Activated CD8-positive, alpha-beta memory T cell treated with anti-CD3 and anti-CD28 coated beads, Interleukin-2, amount 50 U/mL, for 48 hours (primary cell): ENCODE measurements at regions not wholly inside any gene's neighbourhood (a gene's known extent, or its start where the extent isn't known, plus 50 kb on each side); places are given as distances from the start of the nearest gene placed in this dataset.

Source experiments
- DNase-seq: peaks from one replicate; pipeline ENCODE4 v3.0.0-alpha.2; 2020

DNA sequence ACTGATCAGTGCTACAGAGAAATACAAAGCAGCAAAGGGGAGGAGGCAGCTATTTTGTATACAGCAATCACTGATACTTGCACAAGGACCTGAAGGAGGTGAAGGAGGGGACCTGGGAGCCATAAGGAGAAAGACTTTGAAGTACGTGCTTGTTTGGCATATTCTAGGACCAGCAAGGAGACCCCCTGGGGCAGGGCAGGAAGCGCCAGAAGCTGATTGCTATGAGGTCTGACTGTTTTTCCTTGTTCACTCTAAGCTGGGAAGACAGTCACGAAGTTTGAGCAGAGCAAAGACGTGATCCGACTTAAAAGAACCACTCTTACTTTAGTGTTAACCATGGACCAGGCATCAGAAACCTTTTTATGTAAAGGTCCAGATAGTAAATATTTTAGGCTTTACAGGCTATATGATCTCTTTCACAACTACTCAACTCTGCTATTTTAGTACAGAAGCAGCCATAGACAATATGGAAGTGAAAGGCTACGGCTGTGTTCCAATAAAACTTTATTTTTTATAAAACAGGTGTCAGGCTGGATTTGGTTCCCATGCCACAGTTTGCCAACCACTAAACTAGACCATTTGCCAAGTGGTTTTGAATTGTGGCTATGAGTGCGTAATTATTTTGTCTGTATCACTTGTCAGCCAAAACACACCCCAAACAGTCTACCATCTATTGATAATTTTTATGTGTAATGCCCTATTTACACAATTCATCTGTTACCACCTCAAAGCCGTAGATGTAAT lies 217.9 kb downstream of the PRL start:
- DNase-seq, result no peak

DNA sequence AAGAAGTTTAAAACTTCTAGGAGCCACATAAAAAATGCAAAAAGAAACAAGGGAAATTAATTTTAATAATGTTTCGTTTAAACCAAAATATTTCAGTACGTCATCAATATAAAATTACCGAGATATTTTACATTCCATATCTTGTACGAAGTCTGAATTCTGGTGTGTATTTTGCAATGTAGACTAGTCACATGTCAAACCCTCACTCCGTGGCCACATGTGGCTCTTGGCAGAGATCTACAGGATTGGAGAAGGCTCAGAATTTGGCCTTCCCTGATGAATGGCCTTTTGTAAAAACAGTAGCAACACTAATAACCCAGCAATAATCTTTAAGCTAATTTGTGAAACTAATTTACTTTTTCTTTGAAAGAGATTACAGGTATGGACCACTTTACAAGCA lies 217.1 kb downstream of the PRL start:
- no peak for DNase-seq

DNA sequence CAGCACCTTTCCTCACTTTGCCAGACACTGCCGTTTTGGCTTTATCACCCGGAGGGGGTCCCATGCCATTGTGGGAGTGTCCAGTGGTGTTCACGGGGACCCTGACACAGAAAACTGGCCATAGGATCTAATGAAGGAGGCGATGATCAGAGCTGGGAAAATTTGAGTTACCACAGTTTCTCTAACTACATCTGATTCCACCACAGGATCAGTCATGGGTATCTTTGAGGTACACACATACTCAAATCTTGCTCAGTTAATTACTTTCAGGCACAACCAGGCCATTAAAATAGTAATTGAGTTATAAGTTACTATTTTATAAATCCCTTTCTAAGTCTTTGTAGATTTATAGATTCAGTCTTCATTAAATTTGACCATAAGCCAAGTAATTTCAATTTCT lies 215.1 kb downstream of the PRL start:
- no peak for DNase-seq

DNA sequence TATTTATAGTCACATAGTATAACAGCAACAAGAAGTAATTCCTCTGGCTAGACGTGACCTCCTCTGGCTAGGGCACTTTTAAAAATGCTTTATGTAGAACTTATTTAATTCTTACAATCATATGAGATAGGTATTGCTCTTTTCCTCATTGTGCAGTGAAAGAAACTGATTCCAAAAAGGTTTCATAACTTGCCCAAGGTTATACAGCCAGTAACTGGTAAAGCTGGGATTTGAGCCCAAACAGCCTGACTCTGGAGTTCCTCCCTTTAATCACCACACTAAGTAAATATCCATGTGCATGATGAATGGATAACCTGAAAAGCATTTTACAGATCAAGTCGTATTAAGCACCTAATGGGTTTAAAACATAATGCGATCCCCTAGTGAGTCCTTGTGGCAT lies 214.6 kb downstream of the PRL start:
- DNase-seq, result no peak

DNA sequence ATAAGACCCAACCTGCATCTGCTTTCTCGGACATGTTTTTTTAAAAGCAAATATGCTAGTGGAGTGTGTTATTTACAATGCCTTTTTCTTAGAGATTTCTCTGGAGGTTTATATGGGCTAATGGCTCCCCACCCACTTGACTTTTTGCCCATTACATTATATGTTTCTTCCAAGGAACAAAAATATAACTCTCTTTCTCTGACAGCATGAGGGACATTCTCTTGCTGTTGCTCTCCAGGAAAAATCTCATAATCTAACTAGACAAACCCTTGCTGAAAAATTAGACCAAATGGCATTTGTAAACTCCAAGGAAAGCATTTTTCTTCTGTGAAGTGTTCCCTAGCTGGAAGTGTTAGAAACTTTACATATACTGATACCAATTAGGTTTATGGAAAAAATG lies 213.7 kb downstream of the PRL start:
- DNase-seq, result no peak

DNA sequence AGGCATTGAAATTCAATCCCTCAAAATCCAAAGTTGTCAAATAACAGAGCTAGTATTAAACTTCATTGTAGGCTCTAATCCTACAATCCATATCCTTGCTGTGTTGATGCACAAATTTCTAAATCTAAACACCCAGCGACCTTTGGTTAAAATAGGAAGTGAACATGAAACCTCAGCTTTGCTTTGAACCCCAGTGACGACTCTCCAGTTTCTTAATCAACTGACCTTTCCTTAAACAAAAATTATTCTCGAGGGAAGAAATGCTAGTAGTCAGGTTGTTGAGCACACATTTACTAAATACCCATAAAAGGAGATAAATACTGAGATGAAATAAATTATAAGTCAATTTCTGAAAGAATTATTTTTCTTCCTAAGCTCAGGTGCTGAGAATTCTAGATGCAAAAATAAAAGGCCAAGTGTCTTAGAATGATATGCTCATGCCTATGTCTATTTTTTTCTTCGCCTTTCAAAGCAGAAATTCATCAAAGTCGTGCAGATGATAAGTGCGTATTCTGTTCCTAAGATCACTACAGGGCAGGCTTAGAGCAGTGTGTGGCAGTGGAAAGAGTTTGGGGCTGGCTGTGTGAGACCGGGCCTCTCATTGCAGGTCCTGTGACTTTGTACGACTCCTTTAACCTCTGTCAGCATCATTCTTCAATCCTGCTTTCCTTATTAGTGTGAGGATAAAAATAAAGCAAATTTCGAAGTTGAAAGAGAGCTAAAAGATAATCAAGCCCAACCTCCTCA lies 208.7 kb downstream of the PRL start:
- DNase-seq, result no peak

DNA sequence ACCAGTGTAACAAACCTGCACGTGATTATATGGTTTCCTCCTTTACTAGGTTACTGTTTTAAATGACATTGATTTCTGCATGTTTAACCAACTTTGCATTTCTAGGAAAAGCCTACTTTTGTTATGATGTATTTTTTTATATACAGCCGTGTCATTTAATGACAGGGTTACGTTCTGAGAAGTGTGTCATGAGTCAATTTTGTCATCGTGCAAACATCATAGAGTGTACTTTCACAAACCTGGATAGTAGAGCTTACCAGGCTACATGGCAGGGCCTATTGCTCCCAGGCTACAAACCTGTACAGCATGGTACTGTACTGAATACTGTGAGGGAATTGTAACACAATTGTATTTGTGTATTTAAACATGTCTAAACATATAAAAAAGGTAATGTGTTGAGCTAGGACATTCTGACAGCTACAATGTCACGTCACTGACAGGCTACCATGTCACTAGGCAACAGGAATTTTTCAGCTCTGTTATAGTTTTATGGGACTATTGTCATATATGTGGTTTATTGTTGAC lies 205.3 kb downstream of the PRL start:
- DNase-seq, result no peak

DNA sequence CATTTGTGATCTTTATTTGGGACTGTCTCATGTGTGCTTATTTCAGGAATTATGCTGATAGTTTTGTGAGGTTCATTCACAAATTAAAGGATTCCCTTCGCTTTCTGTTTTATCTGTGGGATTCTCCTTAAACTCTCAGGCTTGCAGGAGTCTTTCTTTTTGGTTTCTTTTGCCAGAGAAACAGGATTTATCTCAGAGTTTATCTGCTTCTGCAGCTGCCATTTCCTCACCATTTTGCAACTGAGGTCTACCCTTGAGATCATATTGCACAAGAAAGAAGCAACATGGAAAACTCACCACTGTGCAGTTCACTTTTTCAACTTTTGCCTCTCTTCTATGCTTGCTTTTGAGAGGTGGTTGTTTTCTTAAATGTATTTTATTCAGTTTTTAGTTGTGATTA lies 201.0 kb downstream of the PRL start:
- DNase-seq, result no peak

DNA sequence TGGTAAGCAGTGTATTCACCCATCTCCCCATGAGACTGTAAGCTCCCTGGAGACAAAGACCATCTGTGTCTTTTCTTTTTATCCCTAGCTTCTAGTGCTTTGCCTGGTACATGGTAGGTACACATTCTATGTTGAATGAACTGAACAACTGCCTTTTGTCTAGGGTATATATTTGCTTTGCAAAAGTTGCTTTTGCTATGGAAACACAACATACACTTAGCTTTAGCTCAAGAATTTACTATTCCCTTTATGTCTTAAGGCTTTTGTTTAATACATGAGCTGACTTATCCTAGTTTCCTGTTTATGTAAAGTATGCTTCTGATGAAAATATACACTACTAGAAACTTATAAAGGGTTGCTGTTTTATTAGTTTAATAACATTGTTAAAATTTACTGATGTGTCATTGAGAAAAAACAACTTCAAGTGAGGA lies 198.2 kb downstream of the PRL start:
- DNase-seq, result no peak

DNA sequence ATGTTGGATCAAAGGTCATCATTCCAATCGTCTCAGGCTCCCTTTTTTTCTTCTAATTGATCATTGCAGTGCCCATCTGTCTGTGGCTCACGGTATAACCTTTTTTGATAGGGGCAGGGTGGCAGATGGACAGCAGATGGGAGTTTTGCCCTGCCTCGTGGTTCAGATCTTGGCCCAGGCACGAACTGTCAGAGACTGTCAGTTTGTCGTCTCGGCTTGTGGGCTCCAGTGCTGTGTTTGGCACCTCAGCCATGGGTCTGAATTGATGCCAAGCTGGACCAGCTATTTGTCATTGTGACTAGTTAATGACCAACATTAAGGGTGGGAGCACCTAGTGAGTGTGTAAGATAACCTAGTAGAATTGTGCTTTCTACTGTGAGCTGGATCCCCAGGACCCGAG lies 197.6 kb downstream of the PRL start:
- no peak for DNase-seq

DNA sequence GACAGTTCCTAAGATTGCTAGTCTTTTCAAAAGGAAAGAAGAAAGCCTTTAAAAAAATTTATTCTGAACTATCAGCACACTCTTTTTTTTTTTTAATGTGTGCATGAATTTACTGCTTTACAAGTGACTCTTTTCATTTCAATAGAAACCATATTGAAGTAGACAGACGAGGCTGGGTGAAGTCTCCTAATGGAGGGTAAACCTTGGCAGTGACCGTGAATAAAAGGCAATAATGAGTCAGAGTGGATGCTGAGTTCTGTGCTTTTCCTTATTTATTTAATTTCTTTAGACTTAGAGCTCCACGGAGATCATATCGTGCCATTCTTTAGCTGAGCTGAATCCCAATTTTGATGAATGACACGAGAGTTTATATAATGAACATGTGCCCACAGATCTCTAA lies 196.9 kb downstream of the PRL start:
- no peak for DNase-seq

DNA sequence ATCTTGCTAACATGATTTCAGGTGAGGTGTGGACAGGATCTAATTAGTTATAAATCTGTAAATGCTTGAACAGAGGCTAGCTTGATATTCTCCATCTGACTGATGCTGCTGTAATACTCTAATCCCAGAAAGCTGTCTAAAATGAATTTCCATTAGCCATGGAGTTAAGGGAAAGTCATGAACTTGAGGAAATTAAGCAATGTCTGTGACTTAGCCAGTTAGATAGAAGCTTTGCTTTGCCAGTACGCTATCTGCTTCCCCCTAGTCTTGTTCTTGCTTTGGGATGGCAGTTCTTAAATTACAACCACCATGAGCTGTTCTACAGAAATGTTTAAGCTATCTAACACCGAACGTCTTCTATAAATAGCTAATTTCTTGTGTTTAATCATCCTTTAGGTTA lies 195.7 kb downstream of the PRL start:
- no peak for DNase-seq

DNA sequence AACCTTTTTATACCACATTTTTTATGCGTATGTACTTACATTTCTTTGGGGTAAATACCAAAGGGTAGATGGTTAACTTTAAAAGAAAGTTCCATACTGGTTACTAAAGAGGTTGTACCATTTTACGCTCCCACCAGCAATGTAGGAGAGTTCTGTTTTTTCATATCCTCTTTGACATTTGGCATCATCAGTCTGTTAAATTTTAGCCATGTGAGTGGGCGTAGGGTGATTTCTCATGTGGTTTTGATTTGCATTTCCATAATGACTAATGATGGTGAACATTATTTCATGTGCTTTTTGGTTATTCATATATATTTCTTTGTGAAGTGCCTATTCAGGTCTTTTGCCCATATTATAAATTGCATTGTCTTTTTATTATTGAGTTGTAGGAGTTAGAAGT lies 194.2 kb downstream of the PRL start:
- DNase-seq, result no peak

DNA sequence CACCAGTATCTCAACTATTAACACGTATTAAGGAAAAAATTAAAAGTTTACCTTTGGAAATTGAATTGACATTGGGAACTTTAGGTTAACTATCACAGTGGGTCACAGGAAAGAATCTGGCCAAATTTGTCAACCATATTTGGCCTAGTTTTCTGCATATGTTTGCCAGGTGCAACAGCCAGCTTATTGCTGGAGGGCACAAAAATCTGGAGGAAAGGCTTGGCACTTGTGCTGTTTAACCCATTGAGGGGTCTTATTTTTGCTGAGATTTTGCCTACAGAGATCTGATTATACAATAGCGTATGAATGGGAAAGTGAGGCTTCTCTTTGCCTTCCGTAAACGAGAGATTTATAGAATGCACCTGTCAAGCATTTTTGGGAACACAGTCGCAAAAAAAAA lies 190.4 kb downstream of the PRL start:
- no peak for DNase-seq

DNA sequence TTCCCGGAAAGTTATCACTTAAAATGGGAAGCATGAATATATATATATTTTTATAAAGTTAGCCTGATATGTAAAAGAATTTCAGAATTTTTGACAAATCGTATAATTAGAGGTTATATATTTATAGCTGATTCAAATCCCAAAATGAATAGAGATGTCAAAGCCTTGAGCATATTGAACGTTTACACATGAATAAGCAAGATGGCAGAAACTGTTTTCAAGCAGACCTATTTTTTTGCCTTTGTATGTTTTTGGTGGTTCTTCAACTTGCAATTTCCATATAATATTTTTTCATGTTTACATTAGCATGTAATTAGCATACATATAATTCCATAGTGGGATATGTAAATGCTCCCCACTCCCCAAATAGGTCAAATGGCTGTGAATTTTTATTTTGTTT lies 189.9 kb downstream of the PRL start:
- no peak for DNase-seq

DNA sequence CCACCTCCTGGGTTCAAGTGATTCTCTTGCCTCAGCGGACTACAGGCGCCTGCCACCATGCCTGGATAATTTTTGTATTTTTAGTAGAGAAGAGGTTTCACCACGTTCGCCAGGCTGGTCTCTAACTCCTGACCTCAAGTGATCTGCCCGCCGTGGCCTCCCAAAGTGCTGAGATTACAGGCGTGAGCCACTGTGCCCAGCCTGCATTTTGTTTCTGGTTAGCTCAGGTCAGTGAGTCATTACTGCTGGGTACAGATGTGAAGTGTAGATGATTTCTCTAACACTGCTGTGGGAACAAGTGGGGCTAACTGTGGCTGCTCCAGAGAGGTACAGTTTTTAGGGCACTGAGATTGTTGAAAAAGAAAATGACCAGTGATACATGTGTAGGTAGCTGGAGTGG lies 188.6 kb downstream of the PRL start:
- no peak for DNase-seq

DNA sequence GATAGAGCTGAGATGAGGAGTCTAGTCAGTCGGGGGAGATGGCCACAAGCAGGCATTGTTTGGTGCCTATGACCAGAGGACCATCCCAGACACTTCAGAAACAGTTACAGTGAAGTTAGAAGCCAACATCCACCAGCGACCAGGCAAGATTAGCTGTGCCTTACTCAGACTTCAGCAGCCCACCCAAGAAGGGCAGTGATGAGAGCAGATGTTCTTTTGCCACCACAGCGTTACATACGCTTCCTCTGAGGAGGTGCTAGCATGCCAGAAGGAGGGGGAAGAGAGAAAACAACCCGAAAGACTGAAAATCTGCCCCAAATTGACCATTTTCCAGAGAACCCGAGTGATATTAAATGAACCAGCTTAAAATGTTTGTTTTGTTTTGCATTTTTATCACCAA lies 186.8 kb downstream of the PRL start:
- DNase-seq, result no peak

DNA sequence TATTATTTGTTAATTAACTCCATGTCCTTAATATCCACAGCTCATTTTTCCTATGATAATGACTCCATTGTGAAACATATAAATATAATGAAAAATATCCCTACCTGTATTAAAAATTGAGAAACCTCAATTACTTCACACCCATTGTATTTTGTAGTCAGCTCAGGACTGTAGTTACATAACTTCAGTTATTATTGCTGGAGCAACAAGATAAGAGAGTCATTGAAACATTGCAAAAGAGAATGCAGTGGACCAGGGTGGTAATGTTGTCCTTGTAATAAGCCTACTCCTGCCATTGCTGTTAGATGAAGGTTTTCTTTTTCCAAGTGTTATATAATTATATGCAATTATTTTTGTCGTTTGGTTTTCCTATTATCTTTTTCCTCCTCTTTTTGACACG lies 184.4 kb downstream of the PRL start:
- no peak for DNase-seq

DNA sequence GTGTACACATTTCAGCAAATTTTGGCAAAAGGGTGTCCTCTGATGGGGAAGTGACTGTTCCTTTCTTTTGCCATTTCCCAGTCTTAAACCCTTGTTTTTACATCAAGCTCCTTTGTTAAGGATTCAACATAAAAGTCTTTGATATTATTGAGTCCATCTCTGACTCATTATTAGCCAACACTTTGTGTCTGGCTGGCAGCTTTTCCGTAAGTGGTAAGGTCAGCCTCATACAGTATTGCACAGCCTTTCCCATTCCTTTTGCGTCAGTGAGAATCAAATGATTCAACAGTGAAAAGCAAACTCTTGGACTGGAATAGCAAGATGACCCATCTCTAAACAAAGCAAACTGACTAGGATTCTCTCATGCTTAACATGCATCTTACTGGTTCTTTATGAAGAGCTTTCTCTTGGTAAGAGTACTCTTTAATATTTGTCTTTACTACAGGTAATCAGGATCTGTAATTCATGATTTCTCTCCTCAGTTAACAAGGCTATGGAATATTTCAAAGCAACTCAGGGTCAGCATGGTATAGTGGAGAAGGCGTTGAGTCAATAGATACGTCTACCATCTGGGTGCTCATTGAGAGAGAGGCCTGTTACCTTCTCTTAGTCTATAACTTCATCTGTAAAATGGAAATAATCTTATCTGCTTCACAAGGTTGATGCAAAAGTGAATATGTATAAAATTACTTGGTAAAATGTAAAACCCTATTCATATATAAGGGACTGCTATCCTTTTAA lies 183.6 kb downstream of the PRL start:
- no peak for DNase-seq

DNA sequence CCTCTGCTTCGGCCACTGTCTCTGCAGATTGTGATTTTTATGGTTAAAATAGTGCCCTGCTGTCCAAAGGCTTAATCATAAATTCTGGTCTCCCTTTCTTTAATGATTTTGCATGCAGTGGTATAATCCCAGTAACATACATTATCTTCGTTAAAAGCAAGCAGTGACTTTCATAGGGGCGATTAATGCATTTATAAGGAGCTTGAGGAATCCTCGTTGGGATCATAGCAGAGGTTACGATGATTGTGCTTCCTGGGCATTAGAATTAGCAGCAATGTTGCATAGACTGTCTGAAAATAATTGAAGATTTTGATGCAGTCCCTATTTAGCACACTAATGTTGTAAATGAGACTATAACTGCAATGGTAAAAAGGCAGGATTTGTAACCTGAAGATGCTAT lies 181.3 kb downstream of the PRL start:
- no peak for DNase-seq

DNA sequence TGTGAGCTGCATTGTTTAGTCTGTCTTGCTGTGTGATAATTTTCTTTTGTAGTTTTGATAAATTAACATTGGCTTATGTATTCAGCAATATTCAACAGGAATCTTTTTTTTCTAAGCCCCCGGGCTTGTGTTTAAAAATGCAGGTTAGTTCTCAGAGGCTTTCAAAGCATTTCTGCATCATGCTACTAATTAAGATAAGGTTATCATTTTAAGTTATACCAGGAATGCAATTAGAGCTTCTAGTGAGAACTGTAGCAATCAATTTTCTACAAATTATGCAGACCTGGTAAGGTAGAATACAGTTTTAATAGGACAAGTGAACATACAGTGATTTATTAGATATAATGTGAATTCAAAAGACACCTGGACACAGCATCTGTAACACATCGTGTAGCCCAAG lies 179.2 kb downstream of the PRL start:
- DNase-seq, result no peak

DNA sequence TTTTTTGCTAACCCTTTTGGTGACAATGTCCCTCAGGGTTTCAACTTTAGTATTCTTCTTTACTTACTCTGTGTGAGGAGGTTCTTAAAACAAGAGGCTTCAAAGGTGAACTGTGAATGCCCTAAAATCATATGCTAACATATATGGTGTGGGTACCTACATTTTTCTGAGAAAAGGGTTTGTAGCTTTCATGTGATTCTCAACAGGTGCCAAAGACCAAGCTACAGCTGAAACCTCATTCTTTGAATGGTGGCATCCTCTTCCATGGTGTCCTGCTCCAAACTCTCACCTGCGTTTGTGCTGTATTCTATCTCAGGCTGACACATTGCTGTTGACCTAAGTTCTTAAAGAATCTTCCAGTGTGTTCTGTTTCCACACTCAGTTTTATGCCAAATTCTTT lies 177.3 kb downstream of the PRL start:
- DNase-seq, result no peak

DNA sequence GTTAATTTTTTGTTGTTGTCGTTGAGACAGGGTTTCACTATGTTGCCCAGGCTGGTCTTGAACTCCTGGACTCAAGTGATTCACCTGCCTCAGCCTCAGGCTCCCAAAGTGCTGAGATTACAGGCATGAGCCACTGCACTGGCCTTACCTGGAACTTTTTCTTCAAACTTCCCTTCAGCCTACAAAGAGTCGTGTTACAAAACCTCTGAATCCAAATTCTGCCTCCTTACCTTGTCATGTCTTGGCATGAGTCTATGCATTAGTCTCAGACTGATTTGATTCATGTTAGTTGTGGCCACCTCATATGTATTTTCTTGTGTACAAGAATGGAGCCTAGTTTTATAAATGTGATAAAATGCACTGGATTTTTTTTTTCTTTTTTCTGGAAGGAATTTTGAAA lies 172.1 kb downstream of the PRL start:
- DNase-seq, result no peak

DNA sequence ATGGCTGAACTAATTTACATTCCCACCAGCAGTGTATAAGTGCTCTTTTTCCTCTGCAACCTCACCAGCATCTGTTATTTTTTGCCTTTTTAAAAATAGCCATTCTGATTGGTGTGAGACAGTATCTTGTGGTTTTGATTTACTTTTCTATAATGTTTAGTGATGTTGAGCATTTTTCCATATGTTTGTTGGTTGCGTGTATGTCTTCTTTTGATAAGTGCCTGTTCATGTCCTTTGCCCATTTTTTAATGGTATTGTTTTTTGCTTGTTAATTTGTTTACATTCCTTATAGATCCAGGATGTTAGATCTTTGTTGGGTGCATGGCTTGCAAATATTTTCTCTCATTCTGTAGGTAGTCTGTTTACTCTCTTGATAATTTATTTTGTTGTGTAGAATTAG lies 169.9 kb downstream of the PRL start:
- DNase-seq, result no peak
